Gastroesophageal sphincter (tissue), 4 donors: ENCODE measurements at regions not wholly inside any gene's neighbourhood (a gene's known extent, or its start where the extent isn't known, plus 50 kb on each side); places are given as distances from the start of the nearest gene placed in this dataset.

Experiments
- ATAC-seq: fragments of 150-250 bp; one replicate; pipeline ENCODE4 v1.9.1; 2016; ENCODE audit warnings: mild to moderate bottlenecking, moderate library complexity
- H3K27ac ChIP-seq, 4 donors: fragments of 200-600 bp; sonication (generic) in 3 of 4; 1 replicate in 3 of 4; 2 replicates in 1 of 4; pipeline ENCODE4 v1.5.1; 2016 to 2019
- H3K27me3 ChIP-seq: fragments of 200-600 bp; sonication (generic); one replicate; pipeline ENCODE4 v1.5.1; 2019
- H3K36me3 ChIP-seq, 2 donors: fragments of 200-600 bp; sonication (generic); one replicate each; pipeline ENCODE4 v1.5.1; 2019; ENCODE audit warnings: control low read depth in 1 of 2
- H3K4me1 ChIP-seq, 3 donors: fragments of 200-600 bp; sonication (generic); 1 replicate in 2 of 3; 2 replicates in 1 of 3; pipeline ENCODE4 v1.5.1; 2016 to 2019; ENCODE audit warnings: control low read depth in 2 of 3
- H3K4me3 ChIP-seq, 2 donors: fragments of 200-600 bp; sonication (generic); one replicate each; pipeline ENCODE4 v1.5.1; 2019; ENCODE audit warnings: mild to moderate bottlenecking in 1 of 2, moderate library complexity in 1 of 2
- H3K9me3 ChIP-seq, 3 donors: fragments of 200-600 bp; sonication (generic); one replicate each; pipeline ENCODE4 v1.5.1; 2017 to 2019; ENCODE audit warnings: control low read depth in 2 of 3
- CTCF ChIP-seq, 4 experiments: fragments of 200-600 bp in 2 of 4; fragments of 450-650 bp in 2 of 4; sonication (generic) in 1 of 4; IDR thresholded peaks; one replicate each; pipeline ENCODE4 v1.5.1; 2017 to 2019; ENCODE audit warnings: antibody characterized with exemption in 4 of 4, mild to moderate bottlenecking in 2 of 4, moderate library complexity in 2 of 4
- EP300 ChIP-seq: sonication (generic); formaldehyde crosslinking; IDR thresholded peaks from one replicate; pipeline ENCODE4 v1.6.1; 2017; ENCODE audit warnings: antibody characterized with exemption, mild to moderate bottlenecking
- POLR2A ChIP-seq, 2 donors: fragments of 450-650 bp; IDR thresholded peaks; one replicate each; pipeline ENCODE4 v1.6.1; 2017; ENCODE audit warnings: antibody characterized with exemption in 2 of 2, mild to moderate bottlenecking in 2 of 2, moderate library complexity in 1 of 2
- POLR2AphosphoS5 ChIP-seq: sonication (generic); formaldehyde crosslinking; IDR thresholded peaks from one replicate; pipeline ENCODE4 v1.6.1; 2017; ENCODE audit warnings: antibody characterized with exemption
- WGBS, 2 donors: methylation state at CpG; one replicate each; pipeline ENCODE4 v1.1.5; 2018; ENCODE audit warnings: low coverage in 1 of 2; 5-methylcytosine and 5-hydroxymethylcytosine counted together

DNA sequence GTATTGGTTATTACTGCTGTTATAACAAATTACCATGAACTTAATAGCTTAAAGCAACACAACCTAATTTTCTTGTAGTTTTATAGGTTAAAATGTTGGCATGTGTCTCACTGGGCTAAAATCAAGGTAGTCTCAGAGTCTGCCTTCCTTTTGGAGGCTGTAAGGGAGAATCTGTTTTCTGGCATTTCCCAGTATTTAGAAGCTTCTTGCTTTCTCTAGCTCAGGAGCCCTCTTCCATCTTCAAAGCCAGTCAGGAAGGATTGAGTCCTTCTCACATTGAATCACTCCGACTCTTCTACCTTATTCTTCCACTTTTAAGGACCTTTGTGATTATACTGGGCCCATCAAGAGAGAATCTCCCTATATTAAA is 156.2 kb downstream of the MBL2 start:
- no peak for TF ChIP-seq CTCF (IDR thresholded peaks at IDR 0.05)
- Histone ChIP-seq H3K4me3 (no peak overlapping the region), H3K4me1 (no peaks in the 10 kb centered on the region), H3K27ac (no peak overlapping the region), H3K36me3 (no peaks in the 10 kb centered on the region), H3K27me3 (no peaks in the 10 kb centered on the region), H3K9me3 (no peaks in the 10 kb centered on the region)
- no CpG with 5 or more reads among the region's 1 CpG for whole genome bisulfite sequencing, 2 donors
- ATAC-seq: no peak

- no peak for ATAC-seq
- H3K4me1 ChIP-seq: no peaks in the 10 kb centered on the region
- H3K4me3 ChIP-seq: no peak overlapping the region
- no peak overlapping the region for H3K27ac ChIP-seq
- no peaks in the 10 kb centered on the region for H3K9me3 ChIP-seq
- 50 to 80% methylated on average over 1 of the region's 1 CpG for WGBS, 2 donors
- no peaks in the 10 kb centered on the region for H3K27me3 ChIP-seq
- TF ChIP-seq EP300: no peak
- TF ChIP-seq CTCF (IDR thresholded peaks at IDR 0.05): no peak
- TF ChIP-seq POLR2AphosphoS5: no peak
- TF ChIP-seq POLR2A (IDR thresholded peaks at IDR 0.05): no peak
- H3K36me3 ChIP-seq: no peaks in the 10 kb centered on the region
Measured at GRCh38 chr10:52617346-52617745, 155.2 kb downstream of the MBL2 start.

GRCh38 chr10:52619052-52619451 is 153.5 kb downstream of the MBL2 start:
- H3K4me3 ChIP-seq: no peak overlapping the region
- TF ChIP-seq POLR2AphosphoS5 (no peak), EP300 (no peak), CTCF (IDR thresholded peaks at IDR 0.05) (no peak), POLR2A (IDR thresholded peaks at IDR 0.05) (no peak)
- no peaks in the 10 kb centered on the region for H3K9me3 ChIP-seq
- no peaks in the 10 kb centered on the region for H3K27me3 ChIP-seq
- no peaks in the 10 kb centered on the region for H3K4me1 ChIP-seq
- ATAC-seq: no peak
- H3K27ac ChIP-seq: no peak overlapping the region
- no peaks in the 10 kb centered on the region for H3K36me3 ChIP-seq
- 83 to 86% methylated on average over 1 of the region's 1 CpG for WGBS, 2 donors

- Histone ChIP-seq H3K4me3 (no peak overlapping the region), H3K27me3 (no peaks in the 10 kb centered on the region), H3K4me1 (no peaks in the 10 kb centered on the region), H3K9me3 (no peaks in the 10 kb centered on the region), H3K27ac (no peak overlapping the region), H3K36me3 (no peaks in the 10 kb centered on the region)
- no peak for ATAC-seq
- WGBS, 2 donors: 8 to 47% methylated on average over 2 of the region's 2 CpGs
- no peak for TF ChIP-seq EP300
- no peak for TF ChIP-seq POLR2A (IDR thresholded peaks at IDR 0.05)
- TF ChIP-seq CTCF (IDR thresholded peaks at IDR 0.05): no peak
- TF ChIP-seq POLR2AphosphoS5: no peak
Measured at GRCh38 chr10:52621635-52622079, 150.9 kb downstream of the MBL2 start.

GRCh38 chr10:52623761-52624160 is 148.8 kb downstream of the MBL2 start:
- Histone ChIP-seq H3K27me3 (no peaks in the 10 kb centered on the region), H3K4me1 (no peaks in the 10 kb centered on the region), H3K4me3 (no peak overlapping the region), H3K27ac (no peak overlapping the region), H3K9me3 (no peaks in the 10 kb centered on the region), H3K36me3 (no peaks in the 10 kb centered on the region)
- TF ChIP-seq CTCF (IDR thresholded peaks at IDR 0.05) (no peak), EP300 (no peak), POLR2A (IDR thresholded peaks at IDR 0.05) (no peak), POLR2AphosphoS5 (no peak)
- no peak for ATAC-seq
- 84 to 92% methylated on average over 2 of the region's 2 CpGs for WGBS, 2 donors
